Gastrocnemius medialis (tissue), 4 donors: ENCODE measurements at regions not wholly inside any gene's neighbourhood (a gene's known extent, or its start where the extent isn't known, plus 50 kb on each side); places are given as distances from the start of the nearest gene placed in this dataset.
"Not testable (repeated sequence)": the region's sequence is repeated elsewhere in the genome, so short reads cannot be mapped to it uniquely, and the experiment has no call there.

Experiments
- ATAC-seq, 2 donors: fragments of 150-250 bp; one replicate each; pipeline ENCODE4 v1.9.1; 2016
- DNase-seq, 2 donors: peaks; one replicate each; pipeline ENCODE4 v3.0.0-alpha.2; 2019
- H3K27ac ChIP-seq, 4 donors: fragments of 200-600 bp; sonication (generic); 1 replicate in 1 of 4; 2 replicates in 3 of 4; pipeline ENCODE4 v1.5.1; 2016 to 2018; ENCODE audit warnings: mild to moderate bottlenecking in 2 of 4, moderate library complexity in 1 of 4
- H3K27me3 ChIP-seq, 3 donors: fragments of 200-600 bp; sonication (generic) in 2 of 3; 1 replicate in 1 of 3; 2 replicates in 2 of 3; pipeline versions ENCODE4 v1.5.1 to v1.6.0; 2016 to 2019; ENCODE audit warnings: mild to moderate bottlenecking in 1 of 3, moderate library complexity in 1 of 3
- H3K36me3 ChIP-seq, 2 donors: fragments of 200-600 bp; sonication (generic) in 1 of 2; one replicate each; pipeline ENCODE4 v1.5.1; 2017 to 2018
- H3K4me1 ChIP-seq, 2 donors: fragments of 200-600 bp; sonication (generic) in 1 of 2; one replicate each; pipeline ENCODE4 v1.5.1; 2016 to 2017; ENCODE audit warnings: mild to moderate bottlenecking in 2 of 2
- H3K4me3 ChIP-seq, 4 donors: fragments of 200-600 bp; sonication (generic) in 3 of 4; 1 replicate in 1 of 4; 2 replicates in 3 of 4; pipeline ENCODE4 v1.5.1; 2016 to 2019; ENCODE audit warnings: mild to moderate bottlenecking in 2 of 4
- H3K9me3 ChIP-seq, 3 donors: fragments of 200-600 bp; sonication (generic) in 2 of 3; 1 replicate in 1 of 3; 2 replicates in 2 of 3; pipeline ENCODE4 v1.5.1; 2016 to 2019
- CTCF ChIP-seq, 5 experiments: fragments of 450-650 bp in 3 of 5; fragments of 200-600 bp in 2 of 5; sonication (generic) in 2 of 5; IDR thresholded peaks in 4 of 5; conservative IDR thresholded peaks in 1 of 5; 1 replicate in 4 of 5; 2 replicates in 1 of 5; pipeline ENCODE4 v1.5.1; 2016 to 2019; ENCODE audit warnings: antibody characterized with exemption in 5 of 5, mild to moderate bottlenecking in 3 of 5, moderate library complexity in 3 of 5
- POLR2A ChIP-seq, 2 donors: fragments of 450-650 bp; IDR thresholded peaks; one replicate each; pipeline ENCODE4 v1.6.1; 2017; ENCODE audit warnings: antibody characterized with exemption in 2 of 2, mild to moderate bottlenecking in 2 of 2, moderate library complexity in 2 of 2
- in situ Hi-C, 4 donors: fragments of 200-750 bp; cut with MboI; loops; one replicate each; pipeline versions ENCODE4 v1.15.0 to v1.8.0; 2017; ENCODE audit warnings: low sequenced_read_pairs in 4 of 4
- intact Hi-C: fragments of 100-400 bp; cut with DNase I; formaldehyde crosslinking; loops from one replicate; pipeline ENCODE4 v1.15.1; 2023; ENCODE audit warnings: low total_unique reads

DNA sequence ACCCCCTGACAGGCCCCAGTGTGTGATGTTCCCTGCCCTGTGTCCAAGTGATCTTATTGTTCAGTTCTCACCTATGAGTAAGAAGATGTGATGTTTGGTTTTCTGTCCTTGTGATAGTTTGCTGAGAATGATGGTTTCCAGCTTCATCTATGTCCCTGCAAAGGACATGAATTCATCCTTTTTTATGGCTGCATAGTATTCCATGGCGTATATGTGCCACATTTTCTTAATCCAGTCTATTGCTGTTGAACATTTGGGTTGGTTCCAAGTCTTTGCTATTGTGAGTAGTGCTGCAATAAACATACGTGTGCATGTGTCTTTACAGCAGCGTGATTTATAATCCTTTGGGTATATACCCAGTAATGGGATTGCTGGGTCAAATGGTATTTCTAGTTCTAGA, 156.1 kb downstream of the SEPTIN7 start:
- DNase-seq, in situ Hi-C loops, ATAC-seq, H3K27ac ChIP-seq, H3K4me1 ChIP-seq, H3K27me3 ChIP-seq, H3K36me3 ChIP-seq, H3K9me3 ChIP-seq, H3K4me3 ChIP-seq, intact Hi-C loops: not testable (repeated sequence)

- intact Hi-C loops, H3K4me3 ChIP-seq, ATAC-seq, in situ Hi-C loops, DNase-seq, H3K27me3 ChIP-seq, H3K9me3 ChIP-seq, H3K36me3 ChIP-seq, H3K27ac ChIP-seq, H3K4me1 ChIP-seq: not testable (repeated sequence)
These were observed 160.4 kb downstream of the SEPTIN7 start for GRCh38 chr7:35961260-35961659.

GRCh38 chr7:35962607-35963006, 161.8 kb downstream of the SEPTIN7 start:
- DNase-seq, H3K4me3 ChIP-seq, H3K36me3 ChIP-seq, ATAC-seq, intact Hi-C loops, H3K27ac ChIP-seq, H3K9me3 ChIP-seq, H3K4me1 ChIP-seq, in situ Hi-C loops, H3K27me3 ChIP-seq: not testable (repeated sequence)

DNA sequence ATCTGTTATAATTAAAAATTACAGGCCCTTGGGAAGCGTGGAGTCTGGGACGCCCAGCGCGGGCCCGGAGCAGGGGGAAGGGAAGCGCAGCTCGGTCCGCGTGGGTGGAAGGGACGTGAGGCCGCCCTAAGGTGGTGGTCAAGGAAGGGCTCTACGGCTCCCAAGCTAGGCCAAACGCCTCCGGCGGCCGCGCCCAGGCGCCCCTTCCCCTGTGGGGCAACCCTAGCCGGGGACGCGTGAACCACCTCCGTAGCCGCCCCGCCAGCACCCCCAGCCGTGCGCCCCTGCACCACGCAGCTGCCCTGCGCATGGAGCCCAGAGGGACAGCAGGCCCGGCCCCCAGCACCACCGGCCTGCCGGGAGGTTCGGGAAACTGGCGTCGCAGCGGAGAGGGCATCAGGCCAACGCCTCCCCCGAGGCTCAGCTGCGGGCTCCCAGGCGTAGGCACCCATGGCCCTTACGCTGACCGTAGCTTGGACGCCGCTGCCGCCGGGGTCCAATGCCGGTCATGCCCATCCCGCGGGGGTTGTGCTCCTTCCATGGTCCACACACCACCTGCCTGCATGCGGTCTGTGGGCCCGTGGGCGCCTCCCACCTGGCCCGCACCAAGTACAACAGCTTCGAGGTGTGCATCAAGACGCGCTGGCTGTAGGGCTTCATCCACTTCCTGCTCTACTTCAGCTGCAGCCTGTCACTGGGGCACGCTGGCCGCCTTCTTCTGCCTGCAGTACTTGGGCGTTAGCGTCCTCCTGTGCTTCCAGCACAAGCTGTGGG, 166.7 kb downstream of the SEPTIN7 start:
- ATAC-seq (no peak), DNase-seq (no peak)
- TF ChIP-seq CTCF (IDR thresholded peaks at IDR 0.05 in 4 of 5, conservative IDR thresholded peaks at IDR 0.05 in 1 of 5) (no peak), POLR2A (IDR thresholded peaks at IDR 0.05) (no peak)
- H3K4me3 ChIP-seq: no peak overlapping the region
- H3K36me3 ChIP-seq: no peaks in the 10 kb centered on the region
- intact Hi-C loops: no loop called here
- H3K27me3 ChIP-seq: peaks cover 0 to 8% (median 0%) of the 10 kb centered on the region in 3 donors
- in situ Hi-C loops: no loop called here
- H3K27ac ChIP-seq: no peak overlapping the region
- H3K9me3 ChIP-seq: no peaks in the 10 kb centered on the region
- H3K4me1 ChIP-seq: no peaks in the 10 kb centered on the region

DNA sequence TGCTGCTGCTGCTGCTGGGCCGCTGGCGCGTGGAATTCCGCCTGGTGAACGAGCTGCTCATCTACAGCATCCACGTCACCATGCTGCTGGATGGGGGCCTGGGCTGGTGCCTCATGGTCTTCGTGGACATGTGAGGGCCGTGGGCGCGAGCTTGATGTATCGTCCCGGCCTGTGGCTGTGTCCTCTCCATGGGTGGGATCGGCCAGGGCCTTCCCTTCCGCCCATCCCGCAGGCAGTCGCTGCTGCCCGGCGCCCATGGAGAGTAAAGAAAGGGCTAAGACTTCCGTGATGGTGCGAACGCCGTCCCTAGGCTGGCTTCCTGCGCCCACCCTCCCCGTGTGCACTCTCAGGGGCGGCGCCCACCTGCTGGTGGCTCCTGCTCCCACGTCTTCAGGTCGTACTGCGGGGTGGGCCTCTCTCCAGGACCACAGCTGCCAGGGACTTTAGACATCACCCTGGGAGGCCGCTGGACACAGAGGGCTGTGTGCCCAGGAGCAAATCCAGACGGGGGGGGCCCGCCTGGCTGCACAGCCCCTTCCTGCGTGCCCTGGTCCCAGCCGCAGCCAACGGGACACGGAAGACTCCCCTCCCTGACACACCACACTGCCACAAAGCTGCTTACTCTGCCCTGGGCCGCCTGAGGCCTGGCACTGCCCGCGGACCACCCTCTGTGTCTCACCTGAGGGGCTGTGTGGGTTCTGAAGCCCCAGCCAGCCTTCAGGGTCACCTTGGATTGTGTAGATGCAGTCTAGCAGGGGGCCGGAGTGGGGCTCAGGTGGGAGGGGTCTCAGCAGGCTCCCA, 167.5 kb downstream of the SEPTIN7 start:
- in situ Hi-C loops: no loop called here

More for the DNA sequence above, 167.5 kb downstream of the SEPTIN7 start:
- intact Hi-C loops: no loop called here
- Histone ChIP-seq H3K4me3 (no peak overlapping the region), H3K36me3 (no peaks in the 10 kb centered on the region), H3K27me3 (peaks cover 0 to 8% (median 0%) of the 10 kb centered on the region in 3 donors), H3K27ac (no peak overlapping the region), H3K4me1 (no peaks in the 10 kb centered on the region), H3K9me3 (no peaks in the 10 kb centered on the region)
- TF ChIP-seq CTCF (IDR thresholded peaks at IDR 0.05 in 4 of 5, conservative IDR thresholded peaks at IDR 0.05 in 1 of 5) (no peak), POLR2A (IDR thresholded peaks at IDR 0.05) (no peak)
- ATAC-seq: no peak
- no peak for DNase-seq
